HEK293T (cell line): ENCODE measurements at regions not wholly inside any gene's neighbourhood (a gene's known extent, or its start where the extent isn't known, plus 50 kb on each side); places are given as distances from the start of the nearest gene placed in this dataset.

Source experiments
- CTCF ChIA-PET: fragments of 350-600 bp; formaldehyde crosslinking; extraction: SDS; loops from one replicate; lab custom pipeline; 2021; ENCODE audit warnings: antibody characterized with exemption, inconsistent platforms; lab: Yijun Ruan, JAX
- POLR2A ChIA-PET: fragments of 350-600 bp; formaldehyde crosslinking; extraction: SDS; loops from one replicate; lab custom pipeline; 2020; ENCODE audit warnings: antibody characterized with exemption, inconsistent platforms; lab: Yijun Ruan, JAX
- DNase-seq: peaks from one replicate; pipeline ENCODE4 v3.0.0; 2012; ENCODE audit warnings: mixed read lengths; ENCODE audit errors: extremely low spot score
- ARNT ChIP-seq: fragments of 450-650 bp; IDR thresholded peaks from 2 replicates; pipeline ENCODE4 v1.6.1; 2017; ENCODE audit warnings: mild to moderate bottlenecking
- BHLHE40 ChIP-seq: fragments of 450-650 bp; IDR thresholded peaks from 2 replicates; pipeline ENCODE4 v1.6.1; 2016; ENCODE audit warnings: mild to moderate bottlenecking, moderate library complexity, borderline replicate concordance
- CTBP1 ChIP-seq: fragments of 450-650 bp; IDR thresholded peaks from 2 replicates; pipeline ENCODE4 v1.6.1; 2016; ENCODE audit warnings: borderline replicate concordance
- ELF4 ChIP-seq: fragments of 450-650 bp; IDR thresholded peaks from 2 replicates; pipeline ENCODE4 v1.6.1; 2017; ENCODE audit warnings: antibody characterized with exemption
- FOXA1 ChIP-seq: fragments of 450-650 bp; IDR thresholded peaks from 2 replicates; pipeline ENCODE4 v1.6.1; 2016; ENCODE audit warnings: mild to moderate bottlenecking
- FOXK2 ChIP-seq: fragments of 450-650 bp; IDR thresholded peaks from 2 replicates; pipeline ENCODE4 v1.6.1; 2016; ENCODE audit warnings: mild to moderate bottlenecking
- FOXM1 ChIP-seq: fragments of 450-650 bp; IDR thresholded peaks from 2 replicates; pipeline ENCODE4 v1.6.1; 2017; ENCODE audit warnings: mild to moderate bottlenecking, borderline replicate concordance
- HDGF ChIP-seq: fragments of 450-650 bp; IDR thresholded peaks from 2 replicates; pipeline ENCODE4 v1.6.1; 2017; ENCODE audit warnings: antibody characterized with exemption, borderline replicate concordance
- L3MBTL2 ChIP-seq: fragments of 450-650 bp; conservative IDR thresholded peaks from 2 replicates; pipeline ENCODE4 v1.6.1; 2016; ENCODE audit warnings: mild to moderate bottlenecking
- LEF1 ChIP-seq: fragments of 450-650 bp; IDR thresholded peaks from 2 replicates; pipeline ENCODE4 v1.6.1; 2017; ENCODE audit warnings: mild to moderate bottlenecking, borderline replicate concordance
- NFRKB ChIP-seq: fragments of 450-650 bp; IDR thresholded peaks from 2 replicates; pipeline ENCODE4 v1.6.1; 2016; ENCODE audit warnings: mild to moderate bottlenecking, moderate library complexity
- SP1 ChIP-seq: fragments of 450-650 bp; IDR thresholded peaks from 2 replicates; pipeline ENCODE4 v1.6.1; 2017
- SUZ12 ChIP-seq: fragments of 450-650 bp; IDR thresholded peaks from 2 replicates; pipeline ENCODE4 v1.6.1; 2016; ENCODE audit warnings: mild to moderate bottlenecking
- TARDBP ChIP-seq: fragments of 450-650 bp; IDR thresholded peaks from 2 replicates; pipeline ENCODE4 v1.6.1; 2016
- ZNF384 ChIP-seq: fragments of 450-650 bp; IDR thresholded peaks from 2 replicates; pipeline ENCODE4 v1.6.1; 2016
- TF ChIP-seq, protein P1 (sequence below): fragments of 450-650 bp; IDR thresholded peaks from 2 replicates; pipeline ENCODE4 v1.6.1; 2016

DNA sequence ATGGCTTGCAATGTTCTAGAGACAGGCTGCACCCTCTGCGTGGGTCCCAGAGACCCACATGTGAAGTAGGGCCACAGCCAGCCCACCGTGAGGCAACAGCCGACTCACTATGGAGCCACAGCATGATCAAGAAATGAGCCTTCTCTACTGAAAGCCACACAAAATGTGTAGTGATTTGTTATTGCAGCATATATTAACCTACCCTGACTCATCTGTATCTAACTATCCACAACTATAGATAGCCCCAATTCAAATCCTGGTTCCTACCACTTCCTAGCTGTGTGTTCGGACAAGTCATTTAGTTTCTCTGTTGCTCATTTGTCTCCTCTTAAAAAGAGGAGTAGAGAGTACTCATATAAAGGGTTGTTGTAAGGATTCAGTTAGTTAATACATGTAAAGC is 1152.3 kb downstream of the BCL11B start:
- ChIA-PET POLR2A (no interaction called here), CTCF (no interaction called here)
- no peak for DNase-seq
- no peak for TF ChIP-seq L3MBTL2
- no peak for TF ChIP-seq CTBP1
- TF ChIP-seq LEF1 = no peak
- no peak for TF ChIP-seq ARNT
- no peak for TF ChIP-seq FOXM1
- no peak for TF ChIP-seq BHLHE40
- TF ChIP-seq ZNF384 = no peak
- no peak for TF ChIP-seq SUZ12
- TF ChIP-seq TARDBP = no peak

DNA sequence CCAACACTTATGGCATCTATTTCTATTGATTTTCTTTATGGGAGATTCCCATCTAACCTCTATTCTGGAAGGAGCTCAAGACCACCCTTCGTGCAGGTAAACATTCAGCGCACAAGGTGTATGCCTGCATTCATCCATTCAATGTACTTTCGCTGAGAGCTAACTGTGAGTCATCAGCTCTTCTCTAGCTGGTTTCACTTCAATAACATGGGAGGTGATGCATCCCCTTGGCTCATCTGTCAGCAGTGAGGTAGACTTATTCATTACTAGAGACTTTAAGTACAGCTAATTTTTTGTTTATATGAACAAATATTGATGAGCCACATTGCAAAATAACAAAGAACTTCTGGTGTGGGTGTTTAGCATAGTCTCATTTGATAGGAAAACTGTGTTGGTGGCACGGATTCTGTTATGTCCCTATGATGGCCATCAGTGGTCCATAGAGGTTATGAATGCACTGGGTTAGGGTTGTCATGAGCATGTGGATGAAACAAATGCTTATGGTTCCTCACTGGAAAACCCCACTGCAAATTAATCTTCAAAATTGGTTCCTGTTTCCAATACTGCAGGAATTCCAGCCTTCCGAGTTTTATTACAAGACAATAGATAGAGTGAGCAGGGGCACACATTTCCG is 1151.0 kb downstream of the BCL11B start:
- DNase-seq = no peak
- ChIA-PET CTCF (no interaction called here), POLR2A (no interaction called here)
- no peak for TF ChIP-seq ARNT
- no peak for TF ChIP-seq ZNF384
- TF ChIP-seq NFRKB = no peak
- no peak for TF ChIP-seq HDGF
- no peak for TF ChIP-seq SUZ12
- TF ChIP-seq L3MBTL2 = no peak
- TF ChIP-seq, protein P1, sequence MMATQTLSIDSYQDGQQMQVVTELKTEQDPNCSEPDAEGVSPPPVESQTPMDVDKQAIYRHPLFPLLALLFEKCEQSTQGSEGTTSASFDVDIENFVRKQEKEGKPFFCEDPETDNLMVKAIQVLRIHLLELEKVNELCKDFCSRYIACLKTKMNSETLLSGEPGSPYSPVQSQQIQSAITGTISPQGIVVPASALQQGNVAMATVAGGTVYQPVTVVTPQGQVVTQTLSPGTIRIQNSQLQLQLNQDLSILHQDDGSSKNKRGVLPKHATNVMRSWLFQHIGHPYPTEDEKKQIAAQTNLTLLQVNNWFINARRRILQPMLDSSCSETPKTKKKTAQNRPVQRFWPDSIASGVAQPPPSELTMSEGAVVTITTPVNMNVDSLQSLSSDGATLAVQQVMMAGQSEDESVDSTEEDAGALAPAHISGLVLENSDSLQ = no peak
- TF ChIP-seq ELF4 = no peak
- no peak for TF ChIP-seq LEF1
- TF ChIP-seq FOXK2 = no peak
- TF ChIP-seq SP1 = no peak
- TF ChIP-seq FOXA1 = no peak
- no peak for TF ChIP-seq CTBP1
- TF ChIP-seq FOXM1 = no peak
- TF ChIP-seq BHLHE40 = no peak
- TF ChIP-seq TARDBP = no peak

GRCh38 chr14:98122527-98122926 is 1149.5 kb downstream of the BCL11B start:
- no peak for TF ChIP-seq L3MBTL2
- TF ChIP-seq FOXM1 = no peak
- TF ChIP-seq LEF1 = no peak
- no peak for TF ChIP-seq ZNF384
- ChIA-PET POLR2A (no interaction called here), CTCF (no interaction called here)
- no peak for DNase-seq

- TF ChIP-seq L3MBTL2 (no peak), SP1 (no peak), CTBP1 (no peak), NFRKB (no peak), HDGF (no peak), SUZ12 (no peak), FOXM1 (no peak), ZNF384 (no peak), ARNT (no peak), BHLHE40 (no peak), LEF1 (no peak), TARDBP (no peak), FOXA1 (no peak), FOXK2 (no peak), ELF4 (no peak)
- TF ChIP-seq, protein P1 = no peak
- CTCF ChIA-PET = no interaction called here
- DNase-seq = no peak
- POLR2A ChIA-PET = no interaction called here
Observed at GRCh38 chr14:98130691-98131090, 1141.3 kb downstream of the BCL11B start.

DNA sequence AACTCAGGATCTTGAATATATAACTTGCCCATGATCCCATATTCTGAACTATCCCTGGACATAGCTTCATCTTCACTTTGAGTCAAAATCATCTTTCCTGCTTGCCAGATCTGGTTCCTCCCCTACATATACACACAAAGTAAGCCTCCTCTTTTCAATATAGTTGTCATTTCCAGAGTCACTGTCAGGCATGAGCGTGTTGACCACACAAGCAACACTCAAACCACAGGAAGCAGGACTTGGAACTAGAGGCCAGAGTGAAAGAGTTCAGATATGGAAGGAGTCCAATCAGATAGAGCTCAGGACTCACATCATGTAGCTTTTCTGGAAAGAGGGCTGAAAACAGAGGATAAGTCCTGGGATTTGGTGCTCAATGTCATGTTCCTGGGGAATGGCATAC is 1140.6 kb downstream of the BCL11B start:
- POLR2A ChIA-PET = no interaction called here
- no peak for DNase-seq
- CTCF ChIA-PET = no interaction called here
- TF ChIP-seq BHLHE40 (no peak), SP1 (no peak), CTBP1 (no peak), HDGF (no peak), L3MBTL2 (no peak), FOXA1 (no peak), FOXK2 (no peak), ELF4 (no peak), NFRKB (no peak), FOXM1 (no peak), TARDBP (no peak), ARNT (no peak), ZNF384 (no peak), LEF1 (no peak)
- TF ChIP-seq, protein P1 = no peak

GRCh38 chr14:98133806-98134205 is 1138.2 kb downstream of the BCL11B start:
- DNase-seq = no peak
- CTCF ChIA-PET = no interaction called here

DNA sequence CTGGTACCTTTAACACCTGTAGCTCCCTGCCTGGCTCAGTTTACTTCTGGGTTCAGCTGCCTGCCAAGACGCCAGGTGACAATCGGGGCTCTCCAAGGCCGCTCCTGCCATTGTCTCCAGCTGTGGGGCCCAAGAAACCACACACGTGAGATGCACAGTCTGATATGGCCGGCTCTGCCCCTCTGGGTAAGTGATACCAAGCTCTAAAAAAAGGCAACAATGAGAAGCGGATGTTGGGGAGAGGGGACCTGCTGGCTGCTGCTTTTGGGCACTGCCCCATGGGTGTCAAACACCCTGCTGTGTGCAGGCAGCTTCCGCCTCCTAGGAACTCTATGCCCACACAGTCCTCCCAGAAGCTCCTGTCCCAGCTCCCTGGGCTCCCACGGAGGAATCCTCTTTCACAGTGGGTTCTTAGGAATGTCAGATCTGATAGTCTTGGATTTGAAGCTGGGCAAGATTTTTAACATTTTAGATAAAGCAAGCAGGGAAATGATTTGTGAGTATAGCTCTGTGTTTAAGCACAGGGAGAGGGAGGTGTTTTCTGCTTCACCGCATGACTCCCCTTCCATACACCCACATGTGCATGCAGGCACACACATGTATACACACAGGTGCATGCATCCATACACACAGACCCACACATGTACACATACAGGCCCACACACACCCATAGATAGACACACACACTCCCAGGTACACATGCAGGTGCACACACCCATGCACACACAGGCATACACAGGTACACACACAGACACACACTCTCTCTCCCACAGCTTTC is 1135.8 kb downstream of the BCL11B start:
- ChIA-PET POLR2A (no interaction called here), CTCF (no interaction called here)
- TF ChIP-seq CTBP1 (no peak), ARNT (no peak), ELF4 (no peak), FOXK2 (no peak), NFRKB (no peak), SUZ12 (no peak), ZNF384 (no peak), SP1 (no peak), FOXM1 (no peak), BHLHE40 (no peak), TARDBP (no peak), LEF1 (no peak), HDGF (no peak), FOXA1 (no peak), L3MBTL2 (no peak)
- TF ChIP-seq, protein P1 = no peak
- no peak for DNase-seq

More at GRCh38 chr14:98133806-98134205, 1138.2 kb downstream of the BCL11B start:
- no peak for TF ChIP-seq HDGF
- TF ChIP-seq FOXA1 = no peak
- TF ChIP-seq NFRKB = no peak
- TF ChIP-seq LEF1 = no peak
- POLR2A ChIA-PET = no interaction called here
